ENCODE measurements at regions not wholly inside any gene's neighbourhood (a gene's known extent, or its start where the extent isn't known, plus 50 kb on each side); places are given as distances from the start of the nearest gene placed in this dataset.

- no peak for DNase-seq (ENCODE audit: low spot score)
These were observed 137.8 kb upstream of the CD180 start for GRCh38 chr5:67334373-67334772.

- no peak for DNase-seq (ENCODE audit: low spot score)
These were observed 136.6 kb upstream of the CD180 start for GRCh38 chr5:67333171-67333570.

GRCh38 chr5:67331296-67331925, 134.8 kb upstream of the CD180 start:
- DNase-seq (ENCODE audit: low spot score): no peak

GRCh38 chr5:67319935-67320725, 123.5 kb upstream of the CD180 start:
- DNase-seq (ENCODE audit: low spot score): no peak

- no peak for DNase-seq (ENCODE audit: low spot score)
These were observed 122.1 kb upstream of the CD180 start for GRCh38 chr5:67318746-67319145.

- DNase-seq (ENCODE audit: low spot score): no peak
These were observed 121.0 kb upstream of the CD180 start for GRCh38 chr5:67317603-67318002.

- no peak for DNase-seq (ENCODE audit: low spot score)
These were observed 120.1 kb upstream of the CD180 start for GRCh38 chr5:67316695-67317094.

GRCh38 chr5:67315082-67315989, 118.7 kb upstream of the CD180 start:
- peak; percentile 99 for DNase-seq (ENCODE audit: low spot score)

- DNase-seq (ENCODE audit: low spot score): no peak
These were observed 115.1 kb upstream of the CD180 start for GRCh38 chr5:67311701-67312100.

GRCh38 chr5:67311208-67311607, 114.6 kb upstream of the CD180 start:
- no peak for DNase-seq (ENCODE audit: low spot score)

- no peak for DNase-seq (ENCODE audit: low spot score)
These were observed 114.1 kb upstream of the CD180 start for GRCh38 chr5:67310740-67311139.

- DNase-seq (ENCODE audit: low spot score): no peak
These were observed 113.6 kb upstream of the CD180 start for GRCh38 chr5:67310169-67310568.

GRCh38 chr5:67308988-67309688, 112.5 kb upstream of the CD180 start:
- DNase-seq (ENCODE audit: low spot score): no peak

- no peak for DNase-seq (ENCODE audit: low spot score)
These were observed 110.5 kb upstream of the CD180 start for GRCh38 chr5:67306965-67307607.

- no peak for DNase-seq (ENCODE audit: low spot score)
These were observed 109.5 kb upstream of the CD180 start for GRCh38 chr5:67305913-67306710.

- no peak for DNase-seq (ENCODE audit: low spot score)
These were observed 108.8 kb upstream of the CD180 start for GRCh38 chr5:67305401-67305800.

GRCh38 chr5:67303356-67303755, 106.8 kb upstream of the CD180 start:
- no peak for DNase-seq (ENCODE audit: low spot score)

- no peak for DNase-seq (ENCODE audit: low spot score)
These were observed 104.8 kb upstream of the CD180 start for GRCh38 chr5:67301285-67301903.

- no peak for DNase-seq (ENCODE audit: low spot score)
These were observed 103.7 kb upstream of the CD180 start for GRCh38 chr5:67300326-67300725.

GRCh38 chr5:67299231-67299735, 102.7 kb upstream of the CD180 start:
- no peak for DNase-seq (ENCODE audit: low spot score)

Measured in globus pallidus (tissue), 1 donor.